ENCODE measurements at regions not wholly inside any gene's neighbourhood (a gene's known extent, or its start where the extent isn't known, plus 50 kb on each side); places are given as distances from the start of the nearest gene placed in this dataset.

DNA sequence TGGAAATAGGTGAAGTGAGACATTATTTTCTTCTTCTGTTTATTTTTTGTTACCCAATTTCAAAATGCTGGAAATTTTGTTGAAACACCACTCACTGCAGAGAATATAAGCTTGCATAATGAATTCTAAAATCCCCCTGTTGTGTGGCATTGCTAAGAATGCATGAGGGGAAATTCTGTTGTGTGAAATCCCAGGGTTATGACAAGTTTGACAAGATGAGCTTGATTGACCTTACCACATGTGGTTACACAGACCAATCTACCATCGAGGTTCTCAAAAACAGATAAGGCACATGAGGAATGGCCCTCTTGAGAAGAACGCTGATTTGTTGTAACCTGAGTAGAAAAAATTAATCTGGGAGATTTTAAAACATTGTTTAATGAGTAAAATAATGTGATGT lies 261.6 kb upstream of the MMADHC start:
- TF ChIP-seq, protein P1, sequence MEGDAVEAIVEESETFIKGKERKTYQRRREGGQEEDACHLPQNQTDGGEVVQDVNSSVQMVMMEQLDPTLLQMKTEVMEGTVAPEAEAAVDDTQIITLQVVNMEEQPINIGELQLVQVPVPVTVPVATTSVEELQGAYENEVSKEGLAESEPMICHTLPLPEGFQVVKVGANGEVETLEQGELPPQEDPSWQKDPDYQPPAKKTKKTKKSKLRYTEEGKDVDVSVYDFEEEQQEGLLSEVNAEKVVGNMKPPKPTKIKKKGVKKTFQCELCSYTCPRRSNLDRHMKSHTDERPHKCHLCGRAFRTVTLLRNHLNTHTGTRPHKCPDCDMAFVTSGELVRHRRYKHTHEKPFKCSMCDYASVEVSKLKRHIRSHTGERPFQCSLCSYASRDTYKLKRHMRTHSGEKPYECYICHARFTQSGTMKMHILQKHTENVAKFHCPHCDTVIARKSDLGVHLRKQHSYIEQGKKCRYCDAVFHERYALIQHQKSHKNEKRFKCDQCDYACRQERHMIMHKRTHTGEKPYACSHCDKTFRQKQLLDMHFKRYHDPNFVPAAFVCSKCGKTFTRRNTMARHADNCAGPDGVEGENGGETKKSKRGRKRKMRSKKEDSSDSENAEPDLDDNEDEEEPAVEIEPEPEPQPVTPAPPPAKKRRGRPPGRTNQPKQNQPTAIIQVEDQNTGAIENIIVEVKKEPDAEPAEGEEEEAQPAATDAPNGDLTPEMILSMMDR (IDR thresholded peaks at IDR 0.05) = no peak
- no peak for TF ChIP-seq POLR2A (IDR thresholded peaks at IDR 0.05)
